Mucosa of descending colon (tissue), 3 donors: ENCODE measurements at regions not wholly inside any gene's neighbourhood (a gene's known extent, or its start where the extent isn't known, plus 50 kb on each side); places are given as distances from the start of the nearest gene placed in this dataset.

ENCODE experiments used
- ATAC-seq: fragments of 200-7000 bp; cut with Tn5 transposase; one replicate; pipeline ENCODE4 v1.9.1; 2020; ENCODE audit warnings: mild to moderate bottlenecking, moderate library complexity
- DNase-seq, 3 donors: peaks; one replicate each; pipeline ENCODE4 v3.0.0-alpha.2; 2020
- H3K36me3 ChIP-seq: fragments of 200-600 bp; one replicate; pipeline ENCODE4 v1.8.0; 2021; ENCODE audit warnings: low read depth, mild to moderate bottlenecking
- H3K4me1 ChIP-seq: fragments of 200-600 bp; one replicate; pipeline ENCODE4 v1.8.0; 2021; ENCODE audit warnings: low read depth, mild to moderate bottlenecking
- H3K4me3 ChIP-seq: fragments of 200-600 bp; one replicate; pipeline ENCODE4 v1.8.0; 2021; ENCODE audit warnings: mild to moderate bottlenecking
- H3K9me3 ChIP-seq: fragments of 200-600 bp; one replicate; pipeline ENCODE4 v1.8.0; 2021; ENCODE audit warnings: mild to moderate bottlenecking
- intact Hi-C, 2 donors: fragments of 100-400 bp; cut with DNase I in 1 of 2; cut with micrococcal nuclease in 1 of 2; formaldehyde crosslinking; loops; one replicate each; pipeline versions ENCODE4 v1.11.0 to v1.11.1; 2022; cut with DNase I, micrococcal nuclease
- TF ChIP-seq, protein P1 (sequence below): fragments of 200-600 bp; IDR thresholded peaks from one replicate; pipeline ENCODE4 v1.8.0; 2022; ENCODE audit warnings: antibody characterized with exemption, mild to moderate bottlenecking
- donor health status: DM: no; HTN: no; CAD: no; lungs with moderate emphysema.
- donor health status: DM: no; HTN: no; CAD: no.
- donor health status: DM: no; HTN: yes; CAD: no.

- Histone ChIP-seq H3K4me3 (no peak overlapping the region), H3K36me3 (no peaks in the 10 kb centered on the region), H3K4me1 (no peaks in the 10 kb centered on the region), H3K9me3 (no peaks in the 10 kb centered on the region)
- intact Hi-C loops = no loop called here
- DNase-seq (no peak), ATAC-seq (no peak)
- TF ChIP-seq, protein P1, sequence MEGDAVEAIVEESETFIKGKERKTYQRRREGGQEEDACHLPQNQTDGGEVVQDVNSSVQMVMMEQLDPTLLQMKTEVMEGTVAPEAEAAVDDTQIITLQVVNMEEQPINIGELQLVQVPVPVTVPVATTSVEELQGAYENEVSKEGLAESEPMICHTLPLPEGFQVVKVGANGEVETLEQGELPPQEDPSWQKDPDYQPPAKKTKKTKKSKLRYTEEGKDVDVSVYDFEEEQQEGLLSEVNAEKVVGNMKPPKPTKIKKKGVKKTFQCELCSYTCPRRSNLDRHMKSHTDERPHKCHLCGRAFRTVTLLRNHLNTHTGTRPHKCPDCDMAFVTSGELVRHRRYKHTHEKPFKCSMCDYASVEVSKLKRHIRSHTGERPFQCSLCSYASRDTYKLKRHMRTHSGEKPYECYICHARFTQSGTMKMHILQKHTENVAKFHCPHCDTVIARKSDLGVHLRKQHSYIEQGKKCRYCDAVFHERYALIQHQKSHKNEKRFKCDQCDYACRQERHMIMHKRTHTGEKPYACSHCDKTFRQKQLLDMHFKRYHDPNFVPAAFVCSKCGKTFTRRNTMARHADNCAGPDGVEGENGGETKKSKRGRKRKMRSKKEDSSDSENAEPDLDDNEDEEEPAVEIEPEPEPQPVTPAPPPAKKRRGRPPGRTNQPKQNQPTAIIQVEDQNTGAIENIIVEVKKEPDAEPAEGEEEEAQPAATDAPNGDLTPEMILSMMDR = no peak
Measured at GRCh38 chr15:96733721-96734120, 403.2 kb downstream of the NR2F2 start.

- Histone ChIP-seq H3K36me3 (no peaks in the 10 kb centered on the region), H3K4me3 (no peak overlapping the region), H3K4me1 (no peaks in the 10 kb centered on the region), H3K9me3 (no peaks in the 10 kb centered on the region)
- DNase-seq (no peak), ATAC-seq (no peak)
- intact Hi-C loops = no loop called here
- TF ChIP-seq, protein P1 = no peak
Measured at GRCh38 chr15:96735632-96736240, 405.2 kb downstream of the NR2F2 start.

DNA sequence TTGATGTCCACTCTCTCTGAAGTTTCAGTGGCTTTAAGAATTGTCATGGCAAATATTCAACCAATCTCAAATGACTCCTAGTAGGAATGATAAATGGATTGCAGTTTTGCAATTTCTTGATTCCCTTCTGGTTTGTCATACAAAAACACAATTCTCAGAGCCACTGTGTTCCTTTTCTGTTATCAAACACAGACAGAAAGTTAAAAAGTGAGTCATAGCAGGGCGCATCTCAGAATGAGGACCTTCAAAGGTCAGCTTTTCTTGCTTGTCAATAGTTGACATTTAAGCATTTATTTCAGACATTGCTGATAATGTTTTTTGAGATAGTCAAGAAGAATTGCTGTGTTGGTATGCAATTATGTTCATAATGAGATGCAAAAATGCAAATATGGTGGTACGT lies 405.9 kb downstream of the NR2F2 start:
- H3K36me3 ChIP-seq = no peaks in the 10 kb centered on the region
- TF ChIP-seq, protein P1 = no peak
- no peaks in the 10 kb centered on the region for H3K9me3 ChIP-seq
- no peak for ATAC-seq
- H3K4me1 ChIP-seq = no peaks in the 10 kb centered on the region
- no peak for DNase-seq
- intact Hi-C loops = no loop called here
- no peak overlapping the region for H3K4me3 ChIP-seq

DNA sequence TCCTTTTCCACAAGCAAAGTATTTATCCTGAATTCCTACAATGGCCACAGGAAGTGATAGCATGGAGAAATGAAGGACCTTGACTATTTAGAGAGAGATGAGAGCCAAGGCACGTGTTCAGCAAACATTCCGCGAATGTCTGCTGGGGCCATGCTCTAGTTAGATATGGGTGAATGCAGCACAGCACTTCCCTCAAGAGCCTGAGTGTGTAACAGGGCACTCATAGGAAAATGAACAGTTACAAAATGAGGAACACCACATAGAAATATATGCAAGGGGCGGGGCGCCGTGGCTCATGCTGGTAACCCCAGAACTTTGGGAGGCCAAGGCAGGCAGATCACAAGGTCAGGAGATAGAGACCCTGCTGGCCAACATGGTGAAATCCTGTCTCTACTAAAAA lies 406.9 kb downstream of the NR2F2 start:
- Histone ChIP-seq H3K4me3 (no peak overlapping the region), H3K4me1 (no peaks in the 10 kb centered on the region), H3K9me3 (no peaks in the 10 kb centered on the region), H3K36me3 (no peaks in the 10 kb centered on the region)
- TF ChIP-seq, protein P1 = no peak
- intact Hi-C loops = no loop called here
- DNase-seq (no peak), ATAC-seq (no peak)

- Histone ChIP-seq H3K36me3 (no peaks in the 10 kb centered on the region), H3K9me3 (no peaks in the 10 kb centered on the region), H3K4me1 (no peaks in the 10 kb centered on the region), H3K4me3 (no peak overlapping the region)
- DNase-seq = no peak
- TF ChIP-seq, protein P1 = no peak
- no peak for ATAC-seq
- intact Hi-C loops = no loop called here
Measured at GRCh38 chr15:96746665-96747064, 416.2 kb downstream of the NR2F2 start.

GRCh38 chr15:96747291-96747690 lies 416.8 kb downstream of the NR2F2 start:
- H3K9me3 ChIP-seq = no peaks in the 10 kb centered on the region
- H3K36me3 ChIP-seq = no peaks in the 10 kb centered on the region
- ATAC-seq = no peak
- intact Hi-C loops = no loop called here
- no peaks in the 10 kb centered on the region for H3K4me1 ChIP-seq
- TF ChIP-seq, protein P1 = no peak
- H3K4me3 ChIP-seq = no peak overlapping the region
- no peak for DNase-seq
